BE2C (cell line): ENCODE measurements at regions not wholly inside any gene's neighbourhood (a gene's known extent, or its start where the extent isn't known, plus 50 kb on each side); places are given as distances from the start of the nearest gene placed in this dataset.

Experiments
- DNase-seq: peaks from one replicate; pipeline ENCODE4 v3.0.0-alpha.2; 2020
- H3K27me3 ChIP-seq: fragments of 250-450 bp; sonication (Bioruptor Pico); 2 replicates; pipeline ENCODE4 v1.5.1; 2020; ENCODE audit warnings: mild to moderate bottlenecking
- H3K36me3 ChIP-seq: fragments of 250-450 bp; sonication (Bioruptor Pico); 2 replicates; pipeline ENCODE4 v1.5.1; 2020; ENCODE audit warnings: mild to moderate bottlenecking
- H3K4me1 ChIP-seq: fragments of 250-450 bp; sonication (Bioruptor Pico); 2 replicates; pipeline ENCODE4 v1.5.1; 2020
- H3K4me3 ChIP-seq: 2 replicates; pipeline ENCODE4 v1.5.1; 2011; ENCODE audit warnings: low read depth, low read length
- H3K9me3 ChIP-seq: fragments of 250-450 bp; sonication (Bioruptor Pico); 2 replicates; pipeline ENCODE4 v1.5.1; 2020
- TF ChIP-seq, protein P1 (sequence below): IDR thresholded peaks from 2 replicates; pipeline ENCODE4 v1.5.1; 2012; ENCODE audit warnings: mild to moderate bottlenecking, low read depth, low read length

DNA sequence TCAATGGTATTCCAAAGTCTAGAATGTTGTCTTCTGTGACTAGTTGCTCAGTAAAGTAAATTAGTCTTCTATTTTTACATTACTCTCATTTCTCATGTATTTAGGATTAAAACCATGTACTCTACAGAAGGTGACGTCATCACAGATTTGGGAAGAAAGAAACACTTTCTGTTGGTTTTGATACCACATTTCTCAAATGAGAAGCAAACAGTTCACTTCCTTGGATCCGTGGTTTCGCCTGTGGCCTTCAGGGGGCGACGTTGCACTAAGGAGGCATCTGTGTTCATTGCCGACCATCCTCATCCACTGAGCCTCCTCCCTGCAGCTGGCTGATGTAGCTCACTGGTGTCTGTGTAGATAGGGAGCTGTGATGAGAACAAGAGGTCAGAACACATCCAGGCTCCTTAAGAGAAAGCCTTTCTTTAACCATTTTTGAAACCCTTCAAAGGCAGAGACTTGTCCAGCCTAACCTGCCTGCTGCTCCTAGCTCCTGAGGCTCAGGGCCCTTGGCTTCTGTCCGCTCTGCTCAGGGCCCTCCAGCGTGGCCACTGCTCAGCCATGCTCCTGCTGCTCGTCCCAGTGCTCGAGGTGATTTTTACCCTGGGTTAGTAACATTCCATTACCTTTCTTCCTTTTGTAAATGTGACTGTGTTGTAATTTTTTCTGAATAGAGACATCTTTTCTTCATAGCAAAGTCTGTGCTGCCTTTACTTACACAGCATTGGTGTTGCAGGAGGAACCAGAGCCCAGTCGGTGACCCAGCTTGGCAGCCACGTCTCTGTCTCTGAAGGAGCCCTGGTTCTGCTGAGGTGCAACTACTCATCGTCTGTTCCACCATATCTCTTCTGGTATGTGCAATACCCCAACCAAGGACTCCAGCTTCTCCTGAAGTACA lies 220.6 kb upstream of the OR4E1 start:
- no peaks in the 10 kb centered on the region for H3K27me3 ChIP-seq
- H3K36me3 ChIP-seq, result no peaks in the 10 kb centered on the region
- peak; percentile 22 for DNase-seq
- H3K4me1 ChIP-seq, result no peaks in the 10 kb centered on the region
- no peak overlapping the region for H3K4me3 ChIP-seq
- TF ChIP-seq, protein P1, sequence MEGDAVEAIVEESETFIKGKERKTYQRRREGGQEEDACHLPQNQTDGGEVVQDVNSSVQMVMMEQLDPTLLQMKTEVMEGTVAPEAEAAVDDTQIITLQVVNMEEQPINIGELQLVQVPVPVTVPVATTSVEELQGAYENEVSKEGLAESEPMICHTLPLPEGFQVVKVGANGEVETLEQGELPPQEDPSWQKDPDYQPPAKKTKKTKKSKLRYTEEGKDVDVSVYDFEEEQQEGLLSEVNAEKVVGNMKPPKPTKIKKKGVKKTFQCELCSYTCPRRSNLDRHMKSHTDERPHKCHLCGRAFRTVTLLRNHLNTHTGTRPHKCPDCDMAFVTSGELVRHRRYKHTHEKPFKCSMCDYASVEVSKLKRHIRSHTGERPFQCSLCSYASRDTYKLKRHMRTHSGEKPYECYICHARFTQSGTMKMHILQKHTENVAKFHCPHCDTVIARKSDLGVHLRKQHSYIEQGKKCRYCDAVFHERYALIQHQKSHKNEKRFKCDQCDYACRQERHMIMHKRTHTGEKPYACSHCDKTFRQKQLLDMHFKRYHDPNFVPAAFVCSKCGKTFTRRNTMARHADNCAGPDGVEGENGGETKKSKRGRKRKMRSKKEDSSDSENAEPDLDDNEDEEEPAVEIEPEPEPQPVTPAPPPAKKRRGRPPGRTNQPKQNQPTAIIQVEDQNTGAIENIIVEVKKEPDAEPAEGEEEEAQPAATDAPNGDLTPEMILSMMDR, result peak; percentile 55
- no peaks in the 10 kb centered on the region for H3K9me3 ChIP-seq

DNA sequence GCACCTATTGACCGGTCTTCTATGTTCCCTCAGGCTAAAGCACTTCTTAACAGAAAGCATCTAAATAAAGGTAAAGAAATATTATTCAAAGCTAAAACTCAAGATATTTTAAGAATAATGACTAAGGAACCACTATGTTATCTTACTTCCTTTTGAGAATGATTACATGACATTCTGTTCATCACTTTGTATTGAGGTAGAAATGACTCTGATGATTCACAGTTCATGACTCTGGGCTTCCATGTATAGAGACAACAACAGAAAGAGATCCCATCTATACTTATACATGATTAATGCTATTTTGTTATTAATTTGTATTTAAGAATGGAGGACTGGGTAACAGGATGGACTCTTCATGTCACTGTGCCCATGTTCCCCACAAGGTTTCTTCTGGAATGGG lies 218.3 kb upstream of the OR4E1 start:
- Histone ChIP-seq H3K9me3 (no peaks in the 10 kb centered on the region), H3K36me3 (no peaks in the 10 kb centered on the region), H3K4me1 (no peaks in the 10 kb centered on the region), H3K27me3 (no peaks in the 10 kb centered on the region), H3K4me3 (no peak overlapping the region)
- no peak for DNase-seq
- TF ChIP-seq, protein P1, result no peak

DNA sequence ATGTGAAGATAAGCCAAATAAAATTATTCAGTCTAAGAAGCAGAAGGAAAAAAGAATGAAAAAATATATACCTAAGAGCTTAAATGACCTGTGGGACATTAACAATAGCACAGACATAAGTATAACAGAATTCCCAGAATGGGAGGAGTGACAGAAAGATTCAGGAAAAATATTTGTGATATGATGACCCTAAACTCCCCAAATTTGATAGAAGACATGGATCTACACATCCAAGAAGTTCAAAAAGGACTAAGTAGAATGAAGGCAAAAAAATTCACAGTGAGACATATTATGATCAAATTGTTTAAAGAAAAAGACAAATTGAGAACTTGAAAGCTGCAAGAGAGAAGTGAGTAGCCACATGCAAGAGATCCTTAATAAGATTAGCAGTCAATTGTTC lies 211.4 kb upstream of the OR4E1 start:
- TF ChIP-seq, protein P1, result no peak
- no peak for DNase-seq
- Histone ChIP-seq H3K9me3 (no peaks in the 10 kb centered on the region; the same call in 1 of the 2 replicates), H3K27me3 (no peaks in the 10 kb centered on the region), H3K4me3 (no peak overlapping the region), H3K4me1 (no peaks in the 10 kb centered on the region), H3K36me3 (no peaks in the 10 kb centered on the region)

DNA sequence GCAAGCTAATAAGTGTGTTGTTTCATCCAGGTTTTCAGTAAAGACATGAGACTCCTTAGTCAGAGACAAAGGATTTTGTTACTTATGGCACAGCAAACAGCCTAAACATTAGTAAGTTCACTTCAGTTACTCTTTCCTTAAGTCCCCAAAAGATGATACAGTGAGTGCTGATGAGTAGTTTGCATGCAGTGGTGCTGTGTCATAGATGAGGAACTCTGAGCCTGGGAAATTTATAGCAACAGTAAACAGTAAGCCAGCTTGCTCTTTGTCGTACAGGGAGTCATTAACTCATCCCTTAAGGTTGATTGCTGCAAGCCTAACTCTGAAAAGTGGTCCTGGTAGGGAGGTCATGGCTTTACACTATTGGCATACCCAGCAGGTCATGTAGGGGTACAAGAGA lies 208.6 kb upstream of the OR4E1 start:
- Histone ChIP-seq H3K4me3 (no peak overlapping the region), H3K9me3 (no peaks in the 10 kb centered on the region; the same call in 1 of the 2 replicates), H3K27me3 (no peaks in the 10 kb centered on the region), H3K4me1 (no peaks in the 10 kb centered on the region), H3K36me3 (no peaks in the 10 kb centered on the region)
- DNase-seq, result no peak
- TF ChIP-seq, protein P1, result no peak

DNA sequence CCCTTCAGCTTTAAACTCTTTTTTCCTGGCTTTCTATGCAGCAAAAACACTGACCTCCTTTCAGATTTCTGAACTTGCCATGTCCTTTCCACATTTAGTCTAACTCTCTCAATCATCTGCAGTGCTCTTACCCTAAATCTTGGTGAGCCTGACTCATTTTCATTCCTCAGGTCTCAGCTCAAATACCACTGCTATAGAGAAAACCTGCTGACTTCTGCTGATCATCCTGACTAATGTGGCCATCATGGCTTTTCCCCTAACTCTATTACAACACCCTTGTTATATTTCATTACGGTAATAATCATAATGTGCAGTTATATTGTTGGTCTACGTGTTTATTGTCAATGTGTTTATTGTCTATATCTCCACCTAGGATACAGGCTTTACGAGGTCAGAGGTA lies 207.3 kb upstream of the OR4E1 start:
- H3K9me3 ChIP-seq, result no peaks in the 10 kb centered on the region; the same call in 1 of the 2 replicates
- H3K4me1 ChIP-seq, result no peaks in the 10 kb centered on the region
- DNase-seq, result no peak
- H3K4me3 ChIP-seq, result no peak overlapping the region
- TF ChIP-seq, protein P1, result no peak
- no peaks in the 10 kb centered on the region for H3K36me3 ChIP-seq
- H3K27me3 ChIP-seq, result no peaks in the 10 kb centered on the region

DNA sequence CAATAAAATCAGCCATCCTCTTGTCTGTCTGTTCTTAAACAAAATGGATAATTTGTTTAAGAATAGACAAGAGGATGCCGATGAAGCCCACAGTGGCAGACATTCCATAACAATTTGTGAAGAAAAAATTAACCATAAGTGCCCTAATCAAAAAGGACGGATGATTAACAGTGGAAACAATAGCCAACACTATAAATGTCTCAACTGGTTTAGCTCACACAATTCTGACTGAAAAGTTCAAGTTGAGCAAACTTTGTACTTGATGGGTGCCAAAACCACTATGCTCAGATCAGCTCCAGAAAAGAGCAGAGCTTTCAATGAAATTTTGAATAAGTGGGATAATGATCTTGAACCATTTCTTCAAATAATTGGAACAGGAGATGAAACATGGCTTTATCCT lies 202.2 kb upstream of the OR4E1 start:
- H3K4me1 ChIP-seq, result no peaks in the 10 kb centered on the region

More for the DNA sequence above, 202.2 kb upstream of the OR4E1 start:
- Histone ChIP-seq H3K4me3 (no peak overlapping the region), H3K27me3 (no peaks in the 10 kb centered on the region), H3K36me3 (no peaks in the 10 kb centered on the region), H3K9me3 (no peaks in the 10 kb centered on the region)
- DNase-seq, result no peak
- TF ChIP-seq, protein P1, result no peak
